ENCODE measurements at regions not wholly inside any gene's neighbourhood (a gene's known extent, or its start where the extent isn't known, plus 50 kb on each side); places are given as distances from the start of the nearest gene placed in this dataset.

- Histone ChIP-seq H2BK5ac (ENCODE audit: insufficient read length, low read length) (no peak overlapping the region), H3K14ac (ENCODE audit: insufficient read depth, low read length) (no peak overlapping the region), H3K9me3 (ENCODE audit: control insufficient read depth, low read depth, low read length) (no peaks in the 10 kb centered on the region), H4K5ac (ENCODE audit: insufficient read length, low read depth, low read length) (no peak overlapping the region), H3K4ac (ENCODE audit: low read depth, low read length) (no peak overlapping the region), H3K23me2 (ENCODE audit: insufficient read length, low read depth, low read length, poor library complexity, severe bottlenecking) (no peaks in the 10 kb centered on the region), H3K4me1 (ENCODE audit: insufficient read depth, low read length) (no peaks in the 10 kb centered on the region), H2AK5ac (ENCODE audit: insufficient read length, low read length) (no peak overlapping the region), H2AFZ (ENCODE audit: low read length) (no peak overlapping the region), H3K18ac (ENCODE audit: insufficient read length, low read depth, low read length) (no peak overlapping the region), H2BK120ac (ENCODE audit: low read depth, low read length, poor library complexity, severe bottlenecking) (no peak overlapping the region), H3K56ac (ENCODE audit: insufficient read length, low read depth, low read length) (no peak overlapping the region), H3K27ac (ENCODE audit: insufficient read length, low read depth, low read length) (no peak overlapping the region), H3K4me2 (ENCODE audit: insufficient read depth, insufficient read length, low read length) (no peak overlapping the region), H3K27me3 (ENCODE audit: insufficient read depth, low read length) (no peaks in the 10 kb centered on the region), H3K23ac (ENCODE audit: insufficient read length, low read depth, low read length) (no peak overlapping the region), H4K20me1 (ENCODE audit: control insufficient read depth, insufficient read depth, insufficient read length) (no peaks in the 10 kb centered on the region), H3K79me2 (ENCODE audit: insufficient read depth, low read length) (no peaks in the 10 kb centered on the region; the same call in 1 of the 2 replicates), H2BK12ac (ENCODE audit: insufficient read length, low read depth, low read length) (no peak overlapping the region), H4K8ac (replicated peaks; ENCODE audit: insufficient read length, low read depth, low read length) (no peak overlapping the region), H2BK15ac (ENCODE audit: low read depth, low read length) (no peak overlapping the region), H4K91ac (ENCODE audit: insufficient read length, low read depth, low read length) (no peak overlapping the region), H2BK20ac (ENCODE audit: low read depth, low read length, poor library complexity, severe bottlenecking) (no peak overlapping the region), H3T11ph (ENCODE audit: low read length) (no peak overlapping the region), H3K79me1 (ENCODE audit: insufficient read depth, low read depth, low read length, poor library complexity, severe bottlenecking) (no peaks in the 10 kb centered on the region), H3K9ac (ENCODE audit: extremely low read depth, insufficient read length, low read length) (no peak overlapping the region)
- no peak for DNase-seq
- Mint-ChIP-seq H3K4me3 (no peak overlapping the region), H3K4me1 (no peaks in the 10 kb centered on the region), H3K36me3 (ENCODE audit: insufficient read depth in 1 of 3, low read depth in 3 of 3) (peaks cover 0 to 8% (median 0%) of the 10 kb centered on the region in 3 experiments; a peak in 3 of 7 replicates), H3K27me3 (ENCODE audit: low read depth) (peaks cover under 1% of the 10 kb centered on the region; the same call in 1 of the 2 replicates), H3K27ac (no peak overlapping the region), H3K9me3 (peaks cover 3 to 15% of the 10 kb centered on the region in 2 experiments; a peak in 3 of 5 replicates)
- no peak for TF ChIP-seq CTCF (conservative IDR thresholded peaks at IDR 0.05)
Measured at GRCh38 chr18:29531746-29532145, 1354.8 kb upstream of the CDH2 start.
